Endothelial cell of umbilical vein (primary cell): ENCODE measurements at regions not wholly inside any gene's neighbourhood (a gene's known extent, or its start where the extent isn't known, plus 50 kb on each side); places are given as distances from the start of the nearest gene placed in this dataset.

Experiments
- BruUV-seq: library from RNA; stranded (reverse); fragments of 400-500 nt; replicated peaks from 2 replicates; lab custom pipeline; 2021; lab: Mats Ljungman, UMichigan
- CTCF ChIA-PET: fragments of 300-600, 350-600 bp; sonication (Branson Sonifier 250); formaldehyde crosslinking; loops from one replicate; lab custom pipeline; 2021; ENCODE audit warnings: antibody characterized with exemption, inconsistent platforms; lab: Charles Lee
- POLR2A ChIA-PET: fragments of 300-600, 350-600 bp; sonication (Branson Sonifier 250); formaldehyde crosslinking; loops from one replicate; lab custom pipeline; 2021; ENCODE audit warnings: antibody characterized with exemption, inconsistent platforms; lab: Charles Lee
- DNase-seq: peaks from one replicate; pipeline ENCODE4 v3.0.0-alpha.2; 2011; ENCODE audit warnings: low read depth, low spot score
- FAIRE-seq: peaks from 2 replicates; lab custom pipeline; 2011; peaks lifted over from hg19 to GRCh38; lab: Jason Lieb, UNC
- H2AFZ ChIP-seq: 2 replicates; pipeline ENCODE4 v1.6.0; 2012; ENCODE audit warnings: low read depth, low read length, control low read depth, inconsistent platforms
- H3K27ac ChIP-seq: 2 replicates; pipeline ENCODE4 v1.5.1; 2011; ENCODE audit warnings: low read depth, mild to moderate bottlenecking, control low read depth, low read length, moderate library complexity; ENCODE audit not compliant: insufficient read depth
- H3K27me3 ChIP-seq, 2 experiments: 2 replicates each; pipeline versions ENCODE4 v1.6.0 to v1.6.1; 2011; ENCODE audit warnings: low read length in 2 of 2, mixed read lengths in 1 of 2; ENCODE audit not compliant: control insufficient read depth in 2 of 2, insufficient read depth in 2 of 2
- H3K36me3 ChIP-seq, 2 experiments: 2 replicates in 1 of 2; 3 replicates in 1 of 2; pipeline ENCODE4 v1.5.1; 2011; ENCODE audit warnings: low read length in 2 of 2, mild to moderate bottlenecking in 1 of 2, moderate library complexity in 1 of 2; ENCODE audit not compliant: control insufficient read depth in 2 of 2, insufficient read depth in 2 of 2; ENCODE audit errors: extremely low read depth in 1 of 2
- H3K4me1 ChIP-seq: 3 replicates; pipeline ENCODE4 v1.5.1; 2011; ENCODE audit warnings: mild to moderate bottlenecking, low read length; ENCODE audit not compliant: control insufficient read depth, insufficient read depth; ENCODE audit errors: extremely low read depth
- H3K4me2 ChIP-seq: 2 replicates; pipeline ENCODE4 v1.6.1; 2011; ENCODE audit warnings: low read length, control low read depth, mixed read lengths; ENCODE audit not compliant: insufficient read depth
- H3K4me3 ChIP-seq, 3 experiments: fragments of 200-600 bp in 1 of 3; sonication (generic), shearing (Covaris generic) in 1 of 3; replicated peaks in 1 of 3; 2 replicates each; pipeline ENCODE4 v1.5.1; 2011 to 2016; ENCODE audit warnings: control low read depth in 3 of 3, low read length in 3 of 3, mild to moderate bottlenecking in 2 of 3, inconsistent platforms in 1 of 3, low read depth in 1 of 3, moderate library complexity in 1 of 3; ENCODE audit not compliant: insufficient read depth in 1 of 3
- H3K79me2 ChIP-seq: 2 replicates; pipeline ENCODE4 v1.6.0; 2012; ENCODE audit warnings: low read length, inconsistent platforms; ENCODE audit not compliant: control insufficient read depth, insufficient read depth
- H3K9ac ChIP-seq: replicated peaks from 2 replicates; pipeline ENCODE3; 2011; ENCODE audit warnings: low read length, control low read depth; ENCODE audit not compliant: insufficient read depth; ENCODE audit errors: extremely low read depth
- H3K9me1 ChIP-seq: replicated peaks from 3 replicates; pipeline ENCODE4 v1.6.0; 2011; ENCODE audit warnings: mild to moderate bottlenecking, low read length; ENCODE audit not compliant: control insufficient read depth, insufficient read depth; ENCODE audit errors: extremely low read depth
- H3K9me3 ChIP-seq: replicated peaks from 2 replicates; pipeline ENCODE4 v1.5.1; 2012; ENCODE audit warnings: low read length, inconsistent platforms; ENCODE audit not compliant: control insufficient read depth, insufficient read depth
- H4K20me1 ChIP-seq: replicated peaks from 2 replicates; pipeline ENCODE3; 2011; ENCODE audit warnings: mild to moderate bottlenecking, low read length; ENCODE audit not compliant: control insufficient read depth, insufficient read depth; ENCODE audit errors: extremely low read depth
- FOS ChIP-seq: IDR thresholded peaks from 2 replicates; pipeline ENCODE4 v1.6.1; 2011; ENCODE audit warnings: mild to moderate bottlenecking, low read length, moderate library complexity, borderline replicate concordance; ENCODE audit not compliant: insufficient read depth
- JUN ChIP-seq: IDR thresholded peaks from 2 replicates; pipeline ENCODE4 v1.6.1; 2011; ENCODE audit warnings: borderline replicate concordance, low read depth; ENCODE audit not compliant: insufficient read length, insufficient read depth
- MYC ChIP-seq: IDR thresholded peaks from one replicate; pipeline ENCODE4 v1.6.1; 2011; ENCODE audit warnings: mild to moderate bottlenecking, low read depth, low read length
- POLR2AphosphoS5 ChIP-seq: IDR thresholded peaks from 2 replicates; pipeline ENCODE4 v1.6.1; 2012; ENCODE audit warnings: low read depth, mild to moderate bottlenecking, control low read depth, low read length, moderate library complexity; ENCODE audit not compliant: insufficient read depth
- dilution Hi-C: fragments of 300-500 bp; cut with MboI; formaldehyde crosslinking; loops from one replicate; pipeline ENCODE4 v1.15.0; 2019; ENCODE audit warnings: low sequenced_read_pairs; ENCODE audit not compliant: extremely low pct_ligation_motif_present
- intact Hi-C: fragments of 100-400 bp; cut with micrococcal nuclease; formaldehyde crosslinking; loops from one replicate; pipeline ENCODE4 v1.10.0; 2022
- TF ChIP-seq, protein P1 (sequence below), 2 donors: IDR thresholded peaks; 1 replicate in 1 of 2; 2 replicates in 1 of 2; pipeline ENCODE4 v1.5.1; 2011; ENCODE audit warnings: low read length in 2 of 2, mild to moderate bottlenecking in 2 of 2, moderate library complexity in 2 of 2, control low read depth in 1 of 2, inconsistent platforms in 1 of 2, low read depth in 1 of 2; ENCODE audit not compliant: insufficient read depth in 1 of 2; ENCODE audit errors: extremely low read depth in 1 of 2

- Histone ChIP-seq H3K27ac (no peak overlapping the region), H3K36me3 (no peaks in the 10 kb centered on the region), H3K4me2 (no peak overlapping the region), H4K20me1 (no peaks in the 10 kb centered on the region), H3K79me2 (no peaks in the 10 kb centered on the region), H3K9ac (no peak overlapping the region), H3K27me3 (no peaks in the 10 kb centered on the region), H2AFZ (no peak overlapping the region), H3K4me1 (no peaks in the 10 kb centered on the region), H3K9me1 (no peaks in the 10 kb centered on the region), H3K4me3 (no peak overlapping the region), H3K9me3 (no peaks in the 10 kb centered on the region)
- ChIA-PET POLR2A (no interaction called here), CTCF (no interaction called here)
- DNase-seq (no peak), FAIRE-seq (no peak)
- BruUV-seq: no TSS peak
- dilution Hi-C loops (no loop called here), intact Hi-C loops (no loop called here)
- TF ChIP-seq, protein P1, sequence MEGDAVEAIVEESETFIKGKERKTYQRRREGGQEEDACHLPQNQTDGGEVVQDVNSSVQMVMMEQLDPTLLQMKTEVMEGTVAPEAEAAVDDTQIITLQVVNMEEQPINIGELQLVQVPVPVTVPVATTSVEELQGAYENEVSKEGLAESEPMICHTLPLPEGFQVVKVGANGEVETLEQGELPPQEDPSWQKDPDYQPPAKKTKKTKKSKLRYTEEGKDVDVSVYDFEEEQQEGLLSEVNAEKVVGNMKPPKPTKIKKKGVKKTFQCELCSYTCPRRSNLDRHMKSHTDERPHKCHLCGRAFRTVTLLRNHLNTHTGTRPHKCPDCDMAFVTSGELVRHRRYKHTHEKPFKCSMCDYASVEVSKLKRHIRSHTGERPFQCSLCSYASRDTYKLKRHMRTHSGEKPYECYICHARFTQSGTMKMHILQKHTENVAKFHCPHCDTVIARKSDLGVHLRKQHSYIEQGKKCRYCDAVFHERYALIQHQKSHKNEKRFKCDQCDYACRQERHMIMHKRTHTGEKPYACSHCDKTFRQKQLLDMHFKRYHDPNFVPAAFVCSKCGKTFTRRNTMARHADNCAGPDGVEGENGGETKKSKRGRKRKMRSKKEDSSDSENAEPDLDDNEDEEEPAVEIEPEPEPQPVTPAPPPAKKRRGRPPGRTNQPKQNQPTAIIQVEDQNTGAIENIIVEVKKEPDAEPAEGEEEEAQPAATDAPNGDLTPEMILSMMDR (IDR thresholded peaks at IDR 0.05; ENCODE audit: extremely low read depth in 1 of 2, insufficient read depth in 1 of 2, low read depth in 1 of 2, low read length in 2 of 2): no peak
- no peak for TF ChIP-seq FOS
Measured at GRCh38 chrY:7826533-7826932, 915.0 kb upstream of the AMELY start.

- H3K79me2 ChIP-seq: no peaks in the 10 kb centered on the region
- H3K4me3 ChIP-seq: no peak overlapping the region
- TF ChIP-seq MYC (no peak), JUN (no peak), POLR2AphosphoS5 (no peak)
- no TSS peak for BruUV-seq
- no peaks in the 10 kb centered on the region for H3K27me3 ChIP-seq
- no peak overlapping the region for H3K9ac ChIP-seq
- H3K4me1 ChIP-seq: no peaks in the 10 kb centered on the region
- DNase-seq (no peak), FAIRE-seq (no peak)
- intact Hi-C loops: no loop called here
- CTCF ChIA-PET: no interaction called here
- H3K27ac ChIP-seq: no peak overlapping the region
- dilution Hi-C loops: no loop called here
- no peak overlapping the region for H3K4me2 ChIP-seq
- H4K20me1 ChIP-seq: no peaks in the 10 kb centered on the region
- no peaks in the 10 kb centered on the region for H3K9me3 ChIP-seq
- H3K36me3 ChIP-seq: no peaks in the 10 kb centered on the region
- H2AFZ ChIP-seq: no peak overlapping the region
- POLR2A ChIA-PET: no interaction called here
- no peaks in the 10 kb centered on the region for H3K9me1 ChIP-seq
Measured at GRCh38 chrY:7825874-7826273, 914.3 kb upstream of the AMELY start.
